ENCODE measurements at regions not wholly inside any gene's neighbourhood (a gene's known extent, or its start where the extent isn't known, plus 50 kb on each side); places are given as distances from the start of the nearest gene placed in this dataset.

DNA sequence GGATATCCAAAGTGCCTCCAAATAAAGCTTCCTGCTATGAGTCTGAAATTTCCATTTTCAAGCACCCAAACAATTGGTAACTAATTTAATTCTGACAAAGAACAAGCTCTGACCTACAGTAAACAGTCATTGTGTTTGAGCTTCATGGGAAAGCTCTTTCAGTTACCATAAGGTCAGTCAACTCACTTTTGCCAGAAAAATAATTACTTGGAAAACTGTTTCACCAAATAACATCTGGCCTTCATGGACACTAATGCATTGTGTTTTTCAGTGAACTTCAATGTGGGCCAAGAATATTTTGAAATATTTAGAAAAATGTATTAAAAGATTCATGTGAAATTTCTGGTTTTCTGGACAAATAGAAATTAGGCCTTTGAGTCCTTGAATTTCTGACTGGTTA lies 369.9 kb downstream of the GALR1 start:
- TF ChIP-seq, protein P1, sequence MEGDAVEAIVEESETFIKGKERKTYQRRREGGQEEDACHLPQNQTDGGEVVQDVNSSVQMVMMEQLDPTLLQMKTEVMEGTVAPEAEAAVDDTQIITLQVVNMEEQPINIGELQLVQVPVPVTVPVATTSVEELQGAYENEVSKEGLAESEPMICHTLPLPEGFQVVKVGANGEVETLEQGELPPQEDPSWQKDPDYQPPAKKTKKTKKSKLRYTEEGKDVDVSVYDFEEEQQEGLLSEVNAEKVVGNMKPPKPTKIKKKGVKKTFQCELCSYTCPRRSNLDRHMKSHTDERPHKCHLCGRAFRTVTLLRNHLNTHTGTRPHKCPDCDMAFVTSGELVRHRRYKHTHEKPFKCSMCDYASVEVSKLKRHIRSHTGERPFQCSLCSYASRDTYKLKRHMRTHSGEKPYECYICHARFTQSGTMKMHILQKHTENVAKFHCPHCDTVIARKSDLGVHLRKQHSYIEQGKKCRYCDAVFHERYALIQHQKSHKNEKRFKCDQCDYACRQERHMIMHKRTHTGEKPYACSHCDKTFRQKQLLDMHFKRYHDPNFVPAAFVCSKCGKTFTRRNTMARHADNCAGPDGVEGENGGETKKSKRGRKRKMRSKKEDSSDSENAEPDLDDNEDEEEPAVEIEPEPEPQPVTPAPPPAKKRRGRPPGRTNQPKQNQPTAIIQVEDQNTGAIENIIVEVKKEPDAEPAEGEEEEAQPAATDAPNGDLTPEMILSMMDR (IDR thresholded peaks at IDR 0.05) = no peak
- no peak for TF ChIP-seq POLR2AphosphoS5 (IDR thresholded peaks at IDR 0.05)
- TF ChIP-seq POLR2A (IDR thresholded peaks at IDR 0.05) = no peak
